SKM-1 treated with dmso at 0.1 percent for 144 hours (cell line): ENCODE measurements at regions not wholly inside any gene's neighbourhood (a gene's known extent, or its start where the extent isn't known, plus 50 kb on each side); places are given as distances from the start of the nearest gene placed in this dataset.

ENCODE experiments used
- DNase-seq: peaks from one replicate; lab custom pipeline; 2025; ENCODE audit not compliant: unreplicated experiment; lab: John Stamatoyannopoulos, UW

- DNase-seq: no peak
Measured at GRCh38 chr3:6806991-6807390, 53.9 kb upstream of the GRM7 start.

GRCh38 chr3:6807967-6808588 is 52.8 kb upstream of the GRM7 start:
- DNase-seq: no peak

GRCh38 chr3:6809349-6809748 is 51.6 kb upstream of the GRM7 start:
- no peak for DNase-seq
